ENCODE measurements at regions not wholly inside any gene's neighbourhood (a gene's known extent, or its start where the extent isn't known, plus 50 kb on each side); places are given as distances from the start of the nearest gene placed in this dataset.

DNA sequence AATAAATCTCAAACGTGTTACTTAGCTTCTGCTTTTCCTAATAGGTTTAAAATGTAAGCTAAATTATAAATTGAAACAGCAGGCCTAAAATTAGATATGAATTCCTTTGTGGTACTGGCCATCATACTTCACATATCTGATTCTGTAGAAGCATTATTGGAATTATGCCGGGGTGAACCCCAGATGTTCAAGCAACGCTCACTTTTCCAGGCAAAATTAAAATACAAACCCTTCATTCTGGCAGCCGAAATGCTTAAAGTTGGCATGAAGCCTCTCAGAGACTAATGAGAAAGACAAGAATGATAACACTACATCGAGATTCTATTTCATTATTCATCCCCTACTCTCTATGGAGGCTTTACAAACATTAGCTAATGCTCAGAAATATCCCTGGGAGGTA is 1352.7 kb upstream of the ADGRL2 start:
- TF ChIP-seq, protein P1, sequence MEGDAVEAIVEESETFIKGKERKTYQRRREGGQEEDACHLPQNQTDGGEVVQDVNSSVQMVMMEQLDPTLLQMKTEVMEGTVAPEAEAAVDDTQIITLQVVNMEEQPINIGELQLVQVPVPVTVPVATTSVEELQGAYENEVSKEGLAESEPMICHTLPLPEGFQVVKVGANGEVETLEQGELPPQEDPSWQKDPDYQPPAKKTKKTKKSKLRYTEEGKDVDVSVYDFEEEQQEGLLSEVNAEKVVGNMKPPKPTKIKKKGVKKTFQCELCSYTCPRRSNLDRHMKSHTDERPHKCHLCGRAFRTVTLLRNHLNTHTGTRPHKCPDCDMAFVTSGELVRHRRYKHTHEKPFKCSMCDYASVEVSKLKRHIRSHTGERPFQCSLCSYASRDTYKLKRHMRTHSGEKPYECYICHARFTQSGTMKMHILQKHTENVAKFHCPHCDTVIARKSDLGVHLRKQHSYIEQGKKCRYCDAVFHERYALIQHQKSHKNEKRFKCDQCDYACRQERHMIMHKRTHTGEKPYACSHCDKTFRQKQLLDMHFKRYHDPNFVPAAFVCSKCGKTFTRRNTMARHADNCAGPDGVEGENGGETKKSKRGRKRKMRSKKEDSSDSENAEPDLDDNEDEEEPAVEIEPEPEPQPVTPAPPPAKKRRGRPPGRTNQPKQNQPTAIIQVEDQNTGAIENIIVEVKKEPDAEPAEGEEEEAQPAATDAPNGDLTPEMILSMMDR (IDR thresholded peaks at IDR 0.05) = no peak
- TF ChIP-seq POLR2A (IDR thresholded peaks at IDR 0.05) = no peak

All from sigmoid colon (tissue), 3 donors.